Activated CD4-positive, alpha-beta T cell treated with anti-CD3 and anti-CD28 coated beads, Interleukin-2, amount 10 ng/mL, durations not matched to agents 7 days and 5 days (primary cell): ENCODE measurements at regions not wholly inside any gene's neighbourhood (a gene's known extent, or its start where the extent isn't known, plus 50 kb on each side); places are given as distances from the start of the nearest gene placed in this dataset.

ENCODE experiments used
- CTCF ChIA-PET: fragments of 350-600 bp; sonication (Branson Sonifier 250); formaldehyde crosslinking; loops from one replicate; lab custom pipeline; 2021; ENCODE audit warnings: antibody characterized with exemption; lab: Charles Lee
- POLR2A ChIA-PET: fragments of 350-600 bp; sonication (Branson Sonifier 250); formaldehyde crosslinking; loops from one replicate; lab custom pipeline; 2021; ENCODE audit warnings: antibody characterized with exemption; lab: Charles Lee
- DNase-seq: peaks from one replicate; pipeline ENCODE4 v3.0.0-alpha.2; 2020
- H3K27ac Mint-ChIP-seq: one replicate; pipeline ENCODE4 v1.8.0; 2021; ENCODE audit warnings: mild to moderate bottlenecking, moderate library complexity, mixed read lengths
- H3K27me3 Mint-ChIP-seq: one replicate; pipeline ENCODE4 v1.8.0; 2021; ENCODE audit warnings: mixed read lengths
- H3K36me3 Mint-ChIP-seq: one replicate; pipeline ENCODE4 v1.8.0; 2021; ENCODE audit warnings: low read depth, mixed read lengths
- H3K4me1 Mint-ChIP-seq: one replicate; pipeline ENCODE4 v1.8.0; 2021; ENCODE audit warnings: mixed read lengths
- H3K4me3 Mint-ChIP-seq: one replicate; pipeline ENCODE4 v1.8.0; 2021; ENCODE audit warnings: mild to moderate bottlenecking, moderate library complexity, mixed read lengths
- H3K9me3 Mint-ChIP-seq: one replicate; pipeline ENCODE4 v1.8.0; 2021; ENCODE audit warnings: mixed read lengths

DNA sequence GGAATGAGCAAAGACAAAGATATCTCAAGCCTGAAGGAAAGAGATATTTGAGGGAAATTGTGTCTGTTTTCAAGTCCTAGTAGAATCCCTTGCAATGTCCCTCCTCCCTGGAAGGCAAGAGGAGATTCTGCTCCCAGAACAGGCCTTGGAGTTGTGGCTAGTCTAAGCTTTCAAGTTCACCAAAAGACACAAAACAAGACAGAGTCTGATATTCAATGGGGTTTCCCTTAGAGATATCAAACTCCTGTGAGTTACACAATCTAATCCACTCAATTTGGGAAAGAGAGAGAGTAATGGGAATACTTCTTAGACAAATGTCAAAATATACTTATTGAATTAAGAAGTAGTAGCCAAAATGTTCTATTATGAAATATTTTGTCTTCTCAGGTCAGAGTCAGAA is 162.8 kb upstream of the ADAMTS5 start:
- Mint-ChIP-seq H3K4me3 (no peak overlapping the region), H3K4me1 (no peaks in the 10 kb centered on the region), H3K27me3 (no peaks in the 10 kb centered on the region), H3K36me3 (no peaks in the 10 kb centered on the region), H3K9me3 (no peaks in the 10 kb centered on the region), H3K27ac (no peak overlapping the region)
- DNase-seq, result no peak
- CTCF ChIA-PET, result no interaction called here
- POLR2A ChIA-PET, result no interaction called here

DNA sequence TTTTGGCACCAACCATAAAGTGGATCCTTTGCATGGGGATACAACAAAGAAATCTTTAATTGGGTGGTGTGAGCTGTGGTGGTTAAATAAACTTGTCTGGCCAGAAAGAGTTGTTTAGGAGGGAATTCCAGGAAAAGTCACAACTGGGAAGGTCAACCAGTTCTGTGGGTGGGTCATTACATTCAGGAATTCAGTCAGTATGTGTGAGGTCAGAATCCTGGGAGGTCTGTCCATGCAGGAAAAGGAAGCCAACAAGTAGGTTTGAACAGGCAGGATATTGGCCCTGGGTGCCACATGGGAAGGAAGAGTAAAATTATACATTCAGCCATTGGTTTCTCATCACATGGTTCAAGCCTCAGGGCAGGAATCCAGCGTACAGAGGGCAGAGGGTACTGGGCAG is 162.3 kb upstream of the ADAMTS5 start:
- POLR2A ChIA-PET, result no interaction called here
- H3K36me3 Mint-ChIP-seq, result no peaks in the 10 kb centered on the region
- H3K4me3 Mint-ChIP-seq, result no peak overlapping the region
- no peaks in the 10 kb centered on the region for H3K27me3 Mint-ChIP-seq
- H3K4me1 Mint-ChIP-seq, result no peaks in the 10 kb centered on the region
- H3K9me3 Mint-ChIP-seq, result no peaks in the 10 kb centered on the region
- CTCF ChIA-PET, result no interaction called here
- DNase-seq, result no peak
- H3K27ac Mint-ChIP-seq, result no peak overlapping the region

DNA sequence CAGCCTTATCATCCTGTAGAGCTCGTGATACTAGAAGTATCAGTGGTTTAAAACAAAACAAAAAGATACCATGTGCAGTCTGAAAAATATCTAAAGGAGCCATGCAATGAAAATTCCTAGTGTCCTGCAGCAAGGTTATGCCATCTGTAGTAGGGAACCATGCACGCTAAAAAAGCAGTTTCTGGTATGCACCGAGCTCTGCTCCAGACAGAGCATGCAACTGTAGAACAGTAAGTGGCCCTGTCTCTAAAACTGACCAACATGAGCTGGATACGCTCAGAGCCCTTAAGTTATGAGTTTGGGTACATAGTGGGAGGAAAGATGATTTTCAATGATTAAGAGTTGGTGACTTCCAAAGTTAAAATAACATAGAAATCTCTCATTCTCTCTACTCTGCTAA is 159.3 kb upstream of the ADAMTS5 start:
- no peaks in the 10 kb centered on the region for H3K4me1 Mint-ChIP-seq
- no peak overlapping the region for H3K27ac Mint-ChIP-seq
- H3K27me3 Mint-ChIP-seq, result no peaks in the 10 kb centered on the region
- ChIA-PET POLR2A (no interaction called here), CTCF (no interaction called here)
- no peak overlapping the region for H3K4me3 Mint-ChIP-seq
- peaks cover 3% of the 10 kb centered on the region for H3K9me3 Mint-ChIP-seq
- no peak for DNase-seq
- H3K36me3 Mint-ChIP-seq, result no peaks in the 10 kb centered on the region

DNA sequence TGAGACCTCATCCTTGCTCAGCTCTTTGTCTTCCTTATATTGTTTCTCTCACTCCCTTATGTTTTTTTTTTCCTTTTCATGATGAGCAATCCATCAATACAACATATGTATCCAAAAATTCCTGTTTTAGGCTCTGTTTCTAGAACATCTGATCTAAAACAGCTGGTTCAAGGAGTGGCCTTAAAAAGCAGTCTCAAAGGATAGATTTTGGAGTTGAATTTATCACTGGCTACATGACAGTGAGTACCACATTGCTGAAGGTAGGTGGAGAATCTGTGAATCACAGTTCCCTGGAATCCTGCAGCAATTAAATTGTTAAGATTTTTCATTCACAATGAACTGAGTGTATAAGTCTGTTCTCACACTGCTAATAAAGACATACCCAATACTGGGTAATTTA is 155.8 kb upstream of the ADAMTS5 start:
- peaks cover 3% of the 10 kb centered on the region for H3K9me3 Mint-ChIP-seq
- no peak overlapping the region for H3K4me3 Mint-ChIP-seq
- POLR2A ChIA-PET, result no interaction called here

DNA sequence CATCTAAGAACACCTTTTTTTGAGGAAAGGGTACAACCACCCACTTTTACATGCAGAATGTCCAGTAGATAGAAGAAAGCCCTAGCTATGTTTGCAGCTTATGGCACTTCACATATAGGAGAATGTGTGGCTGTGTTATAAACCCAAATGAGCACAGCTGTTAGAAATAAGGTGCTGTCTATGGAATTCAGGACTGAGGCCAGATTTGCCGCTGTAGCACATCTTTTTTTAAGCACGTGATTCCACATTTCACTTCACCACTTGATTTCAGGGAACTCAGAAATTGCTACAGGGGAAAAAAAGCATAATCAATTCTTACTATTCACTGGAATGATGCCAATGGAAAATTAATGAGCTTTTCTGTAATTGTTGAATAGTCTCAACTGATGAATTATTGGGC is 147.2 kb upstream of the ADAMTS5 start:
- CTCF ChIA-PET, result no interaction called here
- no peaks in the 10 kb centered on the region for H3K36me3 Mint-ChIP-seq
- H3K27me3 Mint-ChIP-seq, result no peaks in the 10 kb centered on the region
- H3K9me3 Mint-ChIP-seq, result no peaks in the 10 kb centered on the region
- no peak overlapping the region for H3K27ac Mint-ChIP-seq
- H3K4me3 Mint-ChIP-seq, result no peak overlapping the region
- H3K4me1 Mint-ChIP-seq, result no peaks in the 10 kb centered on the region
- no peak for DNase-seq
- POLR2A ChIA-PET, result no interaction called here

More for the DNA sequence above, 155.8 kb upstream of the ADAMTS5 start:
- no peaks in the 10 kb centered on the region for H3K36me3 Mint-ChIP-seq
- H3K4me1 Mint-ChIP-seq, result no peaks in the 10 kb centered on the region
- no peak for DNase-seq
- no peak overlapping the region for H3K27ac Mint-ChIP-seq
- CTCF ChIA-PET, result no interaction called here
- H3K27me3 Mint-ChIP-seq, result no peaks in the 10 kb centered on the region

DNA sequence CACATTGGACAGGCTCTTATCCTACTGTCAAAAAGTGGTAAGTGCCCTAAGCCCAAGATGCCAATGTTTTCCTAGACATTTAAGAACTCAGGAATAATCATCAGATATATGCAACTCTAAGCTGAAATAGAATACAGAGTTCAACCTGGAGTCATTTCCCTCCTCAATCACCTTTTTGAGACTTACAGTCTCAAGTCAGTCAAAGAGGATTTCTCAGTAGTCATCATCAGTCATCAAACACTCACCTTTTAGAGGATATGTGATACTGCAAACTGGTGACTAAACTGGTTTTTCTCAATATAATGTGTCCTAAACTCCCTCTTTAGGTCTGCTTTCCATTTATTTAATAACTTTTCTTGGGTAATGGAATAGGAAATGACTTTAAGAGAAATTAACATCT is 145.3 kb upstream of the ADAMTS5 start:
- Mint-ChIP-seq H3K4me1 (no peaks in the 10 kb centered on the region), H3K9me3 (no peaks in the 10 kb centered on the region), H3K4me3 (no peak overlapping the region), H3K27ac (no peak overlapping the region), H3K36me3 (no peaks in the 10 kb centered on the region), H3K27me3 (no peaks in the 10 kb centered on the region)
- POLR2A ChIA-PET, result no interaction called here
- CTCF ChIA-PET, result no interaction called here
- no peak for DNase-seq

DNA sequence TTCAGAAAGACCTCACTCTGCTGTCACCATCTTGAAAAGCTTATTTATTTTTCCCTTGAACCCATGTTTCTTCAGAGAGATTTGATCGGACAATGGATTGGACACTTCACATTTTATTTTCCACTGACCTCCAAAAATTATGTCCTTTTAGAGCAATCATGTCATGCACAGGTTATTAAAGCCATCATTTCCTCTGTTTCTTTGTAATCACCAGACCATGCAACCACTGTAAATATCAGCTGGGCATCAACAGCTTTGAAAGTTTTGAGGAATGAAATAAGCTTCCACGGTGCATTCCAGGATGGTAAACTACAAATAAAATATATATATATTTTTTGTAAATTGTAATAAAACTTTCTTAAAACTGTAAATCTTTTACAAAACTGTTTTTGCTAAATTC is 144.1 kb upstream of the ADAMTS5 start:
- H3K9me3 Mint-ChIP-seq, result no peaks in the 10 kb centered on the region
- no peaks in the 10 kb centered on the region for H3K36me3 Mint-ChIP-seq
- no peaks in the 10 kb centered on the region for H3K4me1 Mint-ChIP-seq
- no peak overlapping the region for H3K27ac Mint-ChIP-seq
- ChIA-PET POLR2A (no interaction called here), CTCF (no interaction called here)
- no peak for DNase-seq
- H3K27me3 Mint-ChIP-seq, result no peaks in the 10 kb centered on the region
- no peak overlapping the region for H3K4me3 Mint-ChIP-seq

DNA sequence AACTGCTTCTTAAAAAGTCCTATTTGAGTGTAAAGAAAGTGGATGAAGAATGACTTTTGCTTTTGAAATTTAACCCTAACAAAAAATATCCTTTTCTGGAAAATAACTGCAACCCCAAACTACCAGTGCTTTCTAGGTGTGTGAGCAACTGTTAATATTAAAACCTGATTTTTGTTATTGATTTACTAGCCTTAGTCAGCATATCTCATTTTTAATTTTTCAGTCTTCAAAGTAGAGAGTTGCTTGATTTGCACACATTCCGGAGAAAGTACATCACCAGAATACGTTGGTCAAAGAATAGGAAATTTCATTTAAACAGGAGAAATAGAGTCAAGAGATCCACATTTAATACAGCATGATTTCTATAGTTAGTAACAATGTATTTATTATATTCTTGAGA is 141.8 kb upstream of the ADAMTS5 start:
- Mint-ChIP-seq H3K36me3 (no peaks in the 10 kb centered on the region), H3K4me3 (no peak overlapping the region), H3K27me3 (no peaks in the 10 kb centered on the region), H3K9me3 (no peaks in the 10 kb centered on the region), H3K4me1 (no peaks in the 10 kb centered on the region), H3K27ac (no peak overlapping the region)
- POLR2A ChIA-PET, result no interaction called here
- DNase-seq, result no peak
- CTCF ChIA-PET, result no interaction called here

DNA sequence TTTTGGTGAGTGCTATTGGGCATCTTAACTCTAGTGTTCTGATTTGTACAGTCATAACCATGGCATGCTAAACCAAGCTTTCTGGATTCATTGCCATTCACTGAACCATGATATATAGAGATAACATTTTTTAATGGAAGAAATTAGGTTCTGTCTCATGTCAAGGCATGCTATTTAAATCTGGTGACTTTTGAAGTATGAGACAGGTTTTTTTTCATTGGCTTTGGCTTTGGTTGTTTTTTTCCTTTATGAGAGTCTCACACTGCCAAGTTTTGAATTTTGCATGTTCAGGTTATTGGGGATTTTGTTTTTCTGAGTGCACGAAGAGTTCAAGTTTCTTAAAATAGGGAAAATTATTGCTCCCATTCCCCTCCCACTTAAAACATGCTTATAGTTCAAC is 141.3 kb upstream of the ADAMTS5 start:
- Mint-ChIP-seq H3K9me3 (no peaks in the 10 kb centered on the region), H3K27me3 (no peaks in the 10 kb centered on the region), H3K27ac (no peak overlapping the region), H3K4me3 (no peak overlapping the region), H3K4me1 (no peaks in the 10 kb centered on the region), H3K36me3 (no peaks in the 10 kb centered on the region)
- DNase-seq, result no peak
- CTCF ChIA-PET, result no interaction called here
- POLR2A ChIA-PET, result no interaction called here

DNA sequence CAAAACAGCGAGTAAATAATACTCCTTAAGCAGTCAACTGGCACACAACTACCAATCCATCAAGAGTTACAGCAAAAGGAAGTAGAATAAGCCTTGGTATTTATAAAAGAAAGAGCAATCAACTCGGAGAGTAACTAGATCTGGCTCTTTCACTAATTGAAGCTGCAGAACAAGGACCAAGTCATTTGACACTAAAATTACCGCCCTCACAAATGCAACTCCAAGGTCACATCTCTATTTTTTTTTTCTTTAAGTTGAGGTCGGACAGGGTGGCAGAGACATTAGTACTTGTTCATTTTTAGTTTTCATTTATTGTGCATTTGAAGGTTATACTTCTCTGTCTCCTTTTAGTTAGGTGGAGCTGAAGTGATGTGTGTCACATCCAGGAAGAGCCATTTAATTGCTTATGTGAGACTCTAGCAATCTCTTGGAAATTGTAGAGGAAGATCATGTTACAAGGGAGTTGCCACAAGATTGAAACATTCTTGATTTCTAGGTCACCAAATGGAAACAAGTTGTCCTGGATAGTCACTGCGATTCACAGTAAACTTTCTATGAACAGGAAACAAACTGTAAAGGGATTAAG is 138.1 kb upstream of the ADAMTS5 start:
- no peak for DNase-seq
- POLR2A ChIA-PET, result no interaction called here
- CTCF ChIA-PET, result no interaction called here
- Mint-ChIP-seq H3K36me3 (no peaks in the 10 kb centered on the region), H3K4me1 (no peaks in the 10 kb centered on the region), H3K9me3 (peaks cover 6% of the 10 kb centered on the region), H3K27ac (no peak overlapping the region), H3K4me3 (no peak overlapping the region), H3K27me3 (no peaks in the 10 kb centered on the region)

DNA sequence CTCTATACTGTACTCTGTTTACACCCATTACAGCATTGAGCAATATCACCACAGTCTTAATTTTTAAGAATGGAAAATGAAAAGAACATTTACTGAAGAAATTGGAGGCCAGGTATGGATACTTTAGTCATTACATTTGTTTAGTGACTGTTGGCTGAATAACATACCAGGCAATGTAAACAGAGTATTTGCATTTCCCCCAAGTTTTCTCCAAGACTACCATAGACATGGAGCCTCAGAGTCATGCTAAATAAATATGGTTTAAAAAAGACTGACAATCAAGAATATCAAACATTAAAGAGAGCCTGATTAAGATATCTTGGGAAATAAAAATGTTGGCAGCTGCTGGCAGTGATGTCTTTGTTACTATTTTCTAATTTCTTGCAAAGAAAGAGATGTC is 136.9 kb upstream of the ADAMTS5 start:
- Mint-ChIP-seq H3K27ac (no peak overlapping the region), H3K4me3 (no peak overlapping the region), H3K9me3 (peaks cover 6% of the 10 kb centered on the region), H3K27me3 (no peaks in the 10 kb centered on the region), H3K4me1 (no peaks in the 10 kb centered on the region), H3K36me3 (no peaks in the 10 kb centered on the region)
- POLR2A ChIA-PET, result no interaction called here
- DNase-seq, result no peak
- CTCF ChIA-PET, result no interaction called here

DNA sequence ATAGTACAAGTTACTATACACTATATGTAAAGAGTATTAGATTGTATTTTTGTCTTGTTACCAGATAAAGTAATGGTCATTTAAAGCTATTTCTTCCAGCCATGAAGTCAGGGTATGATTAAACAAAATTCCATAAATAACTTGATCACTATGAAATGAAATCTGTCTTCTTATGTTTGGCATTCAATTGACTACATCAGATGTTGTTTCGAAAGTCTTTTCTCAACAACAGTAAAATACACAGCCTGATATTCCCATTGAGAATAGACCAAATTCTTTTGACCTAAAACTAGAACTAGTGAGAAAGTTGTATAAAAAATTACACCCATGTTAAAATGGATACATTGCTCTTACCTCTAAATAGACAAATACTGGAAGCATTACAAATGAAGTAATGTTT is 134.6 kb upstream of the ADAMTS5 start:
- Mint-ChIP-seq H3K36me3 (no peaks in the 10 kb centered on the region), H3K4me1 (no peaks in the 10 kb centered on the region), H3K4me3 (no peak overlapping the region), H3K27me3 (no peaks in the 10 kb centered on the region), H3K27ac (no peak overlapping the region), H3K9me3 (peaks cover 6% of the 10 kb centered on the region)
- ChIA-PET CTCF (no interaction called here), POLR2A (no interaction called here)
- DNase-seq, result no peak

DNA sequence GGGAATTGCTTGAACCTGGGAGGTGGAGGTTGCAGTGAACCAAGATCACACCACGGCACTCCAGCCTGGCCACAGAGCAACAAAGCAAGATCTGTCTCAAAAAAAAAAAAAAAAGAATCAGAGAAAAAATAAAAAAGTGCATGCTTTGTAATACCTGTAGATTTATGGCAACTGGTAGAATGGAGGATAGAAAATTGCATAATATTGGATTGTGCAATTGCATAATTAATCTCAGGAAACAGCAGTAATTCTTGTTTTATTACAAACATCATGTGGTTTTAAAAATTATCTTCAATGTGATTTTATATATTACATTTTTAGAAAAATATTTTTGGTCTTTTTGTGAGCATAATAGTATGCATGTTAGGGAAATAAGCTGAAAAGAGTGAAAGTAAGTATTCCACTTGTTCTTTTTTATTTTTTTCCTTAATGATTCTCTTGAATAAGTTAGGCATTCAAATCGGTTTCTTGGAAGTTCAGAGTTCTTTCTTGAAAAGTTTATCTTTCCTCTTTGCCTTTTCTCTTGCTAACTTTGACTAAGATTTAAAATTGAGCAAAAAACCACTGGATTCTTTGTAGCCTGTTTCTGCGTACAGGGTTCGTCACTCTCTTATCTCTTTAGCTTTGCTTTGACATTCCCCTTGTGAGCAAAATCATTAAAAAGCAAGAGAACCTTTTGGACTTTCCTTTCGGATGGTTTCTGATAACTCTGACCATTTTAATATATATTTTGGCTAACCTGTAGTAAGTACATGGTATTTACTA is 127.5 kb upstream of the ADAMTS5 start:
- no peaks in the 10 kb centered on the region for H3K36me3 Mint-ChIP-seq

DNA sequence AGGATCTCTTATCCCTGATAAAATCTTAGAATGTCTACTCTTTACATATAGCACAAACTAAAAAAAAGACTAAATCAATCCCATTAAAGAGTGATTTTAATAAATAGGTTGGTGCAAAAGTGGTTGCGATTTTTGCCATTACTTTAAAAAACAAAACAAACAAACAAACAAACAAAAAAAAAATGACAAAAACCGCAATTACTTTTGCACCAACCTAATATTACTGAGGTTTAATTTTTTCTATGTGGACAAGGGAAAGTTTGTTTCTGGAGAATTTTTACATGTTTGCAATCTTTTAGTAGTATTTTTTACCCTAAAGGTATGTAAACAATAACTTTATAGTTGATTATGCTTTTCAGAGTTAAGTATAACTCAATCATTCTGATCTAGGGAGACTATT is 119.7 kb upstream of the ADAMTS5 start:
- Mint-ChIP-seq H3K27me3 (no peaks in the 10 kb centered on the region), H3K4me3 (no peak overlapping the region), H3K27ac (no peak overlapping the region), H3K9me3 (peaks cover 9% of the 10 kb centered on the region), H3K4me1 (no peaks in the 10 kb centered on the region), H3K36me3 (no peaks in the 10 kb centered on the region)
- CTCF ChIA-PET, result no interaction called here
- POLR2A ChIA-PET, result no interaction called here
- DNase-seq, result no peak

More for the DNA sequence above, 127.5 kb upstream of the ADAMTS5 start:
- Mint-ChIP-seq H3K4me3 (no peak overlapping the region), H3K27ac (no peak overlapping the region), H3K4me1 (no peaks in the 10 kb centered on the region), H3K9me3 (peaks cover 7% of the 10 kb centered on the region), H3K27me3 (no peaks in the 10 kb centered on the region)
- DNase-seq, result no peak
- POLR2A ChIA-PET, result no interaction called here
- CTCF ChIA-PET, result no interaction called here
